ENCODE measurements at regions not wholly inside any gene's neighbourhood (a gene's known extent, or its start where the extent isn't known, plus 50 kb on each side); places are given as distances from the start of the nearest gene placed in this dataset.

DNA sequence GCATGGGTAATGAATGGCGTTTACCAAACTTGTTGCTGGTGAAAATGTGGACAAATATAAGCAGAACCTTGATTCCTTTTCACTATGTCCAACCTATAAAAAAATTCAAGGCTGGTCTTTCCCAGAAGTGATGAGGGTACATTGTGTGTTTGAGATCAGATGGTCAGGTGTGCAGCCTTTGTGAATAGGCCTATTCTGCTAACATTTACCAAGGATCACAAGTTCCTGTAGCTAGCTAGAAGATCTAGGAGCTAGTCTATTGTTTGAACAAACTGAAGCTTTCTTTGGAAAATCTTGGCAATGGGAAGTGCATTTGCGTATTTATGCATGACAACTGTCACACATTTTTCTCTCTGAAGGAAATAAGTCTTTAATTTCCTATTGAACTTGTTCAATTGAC, 489.6 kb downstream of the KLF5 start:
- TF ChIP-seq, protein P1, sequence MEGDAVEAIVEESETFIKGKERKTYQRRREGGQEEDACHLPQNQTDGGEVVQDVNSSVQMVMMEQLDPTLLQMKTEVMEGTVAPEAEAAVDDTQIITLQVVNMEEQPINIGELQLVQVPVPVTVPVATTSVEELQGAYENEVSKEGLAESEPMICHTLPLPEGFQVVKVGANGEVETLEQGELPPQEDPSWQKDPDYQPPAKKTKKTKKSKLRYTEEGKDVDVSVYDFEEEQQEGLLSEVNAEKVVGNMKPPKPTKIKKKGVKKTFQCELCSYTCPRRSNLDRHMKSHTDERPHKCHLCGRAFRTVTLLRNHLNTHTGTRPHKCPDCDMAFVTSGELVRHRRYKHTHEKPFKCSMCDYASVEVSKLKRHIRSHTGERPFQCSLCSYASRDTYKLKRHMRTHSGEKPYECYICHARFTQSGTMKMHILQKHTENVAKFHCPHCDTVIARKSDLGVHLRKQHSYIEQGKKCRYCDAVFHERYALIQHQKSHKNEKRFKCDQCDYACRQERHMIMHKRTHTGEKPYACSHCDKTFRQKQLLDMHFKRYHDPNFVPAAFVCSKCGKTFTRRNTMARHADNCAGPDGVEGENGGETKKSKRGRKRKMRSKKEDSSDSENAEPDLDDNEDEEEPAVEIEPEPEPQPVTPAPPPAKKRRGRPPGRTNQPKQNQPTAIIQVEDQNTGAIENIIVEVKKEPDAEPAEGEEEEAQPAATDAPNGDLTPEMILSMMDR (IDR thresholded peaks at IDR 0.05), result no peak
- TF ChIP-seq POLR2AphosphoS5 (IDR thresholded peaks at IDR 0.05; ENCODE audit: low read depth, low read length), result no peak
